PFSK-1 (cell line): ENCODE measurements at regions not wholly inside any gene's neighbourhood (a gene's known extent, or its start where the extent isn't known, plus 50 kb on each side); places are given as distances from the start of the nearest gene placed in this dataset.

ENCODE experiments used
- FOXP2 ChIP-seq: optimal IDR thresholded peaks from 2 replicates; pipeline ENCODE3; 2011; ENCODE audit warnings: borderline replicate concordance, control low read depth, inconsistent platforms; ENCODE audit not compliant: insufficient read depth; ENCODE audit errors: extremely low read length, extremely low read depth
- POLR2AphosphoS5 ChIP-seq: IDR thresholded peaks from 2 replicates; pipeline ENCODE4 v1.6.1; 2012; ENCODE audit warnings: low read depth, mild to moderate bottlenecking, control low read depth, low read length, moderate library complexity
- SIN3A ChIP-seq: IDR thresholded peaks from 2 replicates; pipeline ENCODE4 v1.6.1; 2012; ENCODE audit warnings: mild to moderate bottlenecking, low read length, moderate library complexity, borderline replicate concordance; ENCODE audit not compliant: insufficient read depth
- TAF1 ChIP-seq: IDR thresholded peaks from 2 replicates; pipeline ENCODE4 v1.6.1; 2012; ENCODE audit warnings: low read length, control low read depth, borderline replicate concordance; ENCODE audit not compliant: insufficient read depth
- TF ChIP-seq, protein P1 (sequence below), 2 experiments: IDR thresholded peaks; 2 replicates each; pipeline versions ENCODE4 v1.6.1 to v1.8.0; 2011 to 2012; ENCODE audit warnings: low read depth in 2 of 2, low read length in 2 of 2, control low read depth in 1 of 2, inconsistent platforms in 1 of 2, mild to moderate bottlenecking in 1 of 2, moderate library complexity in 1 of 2; ENCODE audit not compliant: insufficient read depth in 1 of 2

DNA sequence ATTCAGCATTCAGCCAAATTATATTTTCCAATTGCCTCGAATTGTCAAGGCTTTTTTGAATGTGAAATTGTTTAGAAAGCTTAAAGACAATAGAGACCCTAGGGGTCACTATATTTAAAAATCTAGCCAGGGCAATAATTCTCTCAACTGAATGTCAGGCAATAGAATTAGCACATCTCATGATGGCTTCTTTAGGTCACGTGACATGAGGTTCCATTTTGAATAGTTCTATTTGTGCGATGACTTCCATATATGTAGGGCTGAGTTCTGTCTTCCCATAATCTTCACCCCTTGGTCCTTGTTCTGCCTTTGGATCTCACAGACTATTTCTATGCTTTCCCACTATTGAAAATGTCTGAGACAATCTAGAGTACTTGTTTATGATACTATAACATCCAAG lies 527.7 kb upstream of the KIRREL3 start:
- TF ChIP-seq, protein P1, sequence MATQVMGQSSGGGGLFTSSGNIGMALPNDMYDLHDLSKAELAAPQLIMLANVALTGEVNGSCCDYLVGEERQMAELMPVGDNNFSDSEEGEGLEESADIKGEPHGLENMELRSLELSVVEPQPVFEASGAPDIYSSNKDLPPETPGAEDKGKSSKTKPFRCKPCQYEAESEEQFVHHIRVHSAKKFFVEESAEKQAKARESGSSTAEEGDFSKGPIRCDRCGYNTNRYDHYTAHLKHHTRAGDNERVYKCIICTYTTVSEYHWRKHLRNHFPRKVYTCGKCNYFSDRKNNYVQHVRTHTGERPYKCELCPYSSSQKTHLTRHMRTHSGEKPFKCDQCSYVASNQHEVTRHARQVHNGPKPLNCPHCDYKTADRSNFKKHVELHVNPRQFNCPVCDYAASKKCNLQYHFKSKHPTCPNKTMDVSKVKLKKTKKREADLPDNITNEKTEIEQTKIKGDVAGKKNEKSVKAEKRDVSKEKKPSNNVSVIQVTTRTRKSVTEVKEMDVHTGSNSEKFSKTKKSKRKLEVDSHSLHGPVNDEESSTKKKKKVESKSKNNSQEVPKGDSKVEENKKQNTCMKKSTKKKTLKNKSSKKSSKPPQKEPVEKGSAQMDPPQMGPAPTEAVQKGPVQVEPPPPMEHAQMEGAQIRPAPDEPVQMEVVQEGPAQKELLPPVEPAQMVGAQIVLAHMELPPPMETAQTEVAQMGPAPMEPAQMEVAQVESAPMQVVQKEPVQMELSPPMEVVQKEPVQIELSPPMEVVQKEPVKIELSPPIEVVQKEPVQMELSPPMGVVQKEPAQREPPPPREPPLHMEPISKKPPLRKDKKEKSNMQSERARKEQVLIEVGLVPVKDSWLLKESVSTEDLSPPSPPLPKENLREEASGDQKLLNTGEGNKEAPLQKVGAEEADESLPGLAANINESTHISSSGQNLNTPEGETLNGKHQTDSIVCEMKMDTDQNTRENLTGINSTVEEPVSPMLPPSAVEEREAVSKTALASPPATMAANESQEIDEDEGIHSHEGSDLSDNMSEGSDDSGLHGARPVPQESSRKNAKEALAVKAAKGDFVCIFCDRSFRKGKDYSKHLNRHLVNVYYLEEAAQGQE (IDR thresholded peaks at IDR 0.05; ENCODE audit: insufficient read depth in 1 of 2, low read depth in 2 of 2, low read length in 2 of 2) = no peak
- TF ChIP-seq TAF1 (no peak), FOXP2 (no peak)

DNA sequence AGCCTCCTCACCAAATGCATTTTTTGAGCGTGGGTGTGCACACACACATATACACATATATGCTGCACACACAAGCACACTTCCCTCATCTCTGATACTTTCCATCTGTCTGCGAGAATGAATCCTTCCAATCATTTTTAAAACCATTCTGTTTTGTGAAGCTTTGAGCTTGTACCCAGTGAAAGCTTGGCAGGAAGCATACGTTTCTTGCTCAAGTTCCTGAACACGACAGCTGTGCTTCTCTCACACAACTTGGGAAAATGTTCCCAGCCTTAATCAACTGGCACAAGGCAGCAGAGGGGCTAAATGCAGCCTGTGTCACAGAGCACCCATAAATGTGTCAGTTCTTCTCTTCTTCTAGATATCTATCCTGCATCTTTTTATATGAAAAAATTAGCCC lies 524.0 kb upstream of the KIRREL3 start:
- TF ChIP-seq FOXP2 (no peak), TAF1 (no peak), SIN3A (no peak), POLR2AphosphoS5 (no peak)
- TF ChIP-seq, protein P1 (IDR thresholded peaks at IDR 0.05; ENCODE audit: insufficient read depth in 1 of 2, low read depth in 2 of 2, low read length in 2 of 2) = no peak

DNA sequence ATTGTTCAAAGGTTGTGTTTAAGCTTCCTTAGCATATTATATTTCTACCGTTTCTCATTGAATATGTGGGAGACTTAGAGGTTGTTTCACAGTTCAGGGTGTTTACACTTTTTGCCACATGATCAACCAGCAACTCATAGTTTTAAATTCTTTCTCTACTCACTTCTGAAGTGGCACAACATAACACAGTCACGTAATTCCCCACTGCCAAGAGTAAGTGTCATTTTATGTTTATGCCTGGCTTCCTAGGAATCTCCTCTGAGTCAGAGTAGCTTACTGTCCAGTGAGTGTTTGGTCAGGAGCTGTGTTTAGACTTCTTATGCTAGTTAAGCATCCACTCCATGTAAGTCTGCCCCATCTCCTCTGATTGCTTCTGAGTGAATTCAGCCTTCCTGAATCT lies 520.8 kb upstream of the KIRREL3 start:
- TF ChIP-seq, protein P1 (IDR thresholded peaks at IDR 0.05; ENCODE audit: insufficient read depth in 1 of 2, low read depth in 2 of 2, low read length in 2 of 2) = no peak

DNA sequence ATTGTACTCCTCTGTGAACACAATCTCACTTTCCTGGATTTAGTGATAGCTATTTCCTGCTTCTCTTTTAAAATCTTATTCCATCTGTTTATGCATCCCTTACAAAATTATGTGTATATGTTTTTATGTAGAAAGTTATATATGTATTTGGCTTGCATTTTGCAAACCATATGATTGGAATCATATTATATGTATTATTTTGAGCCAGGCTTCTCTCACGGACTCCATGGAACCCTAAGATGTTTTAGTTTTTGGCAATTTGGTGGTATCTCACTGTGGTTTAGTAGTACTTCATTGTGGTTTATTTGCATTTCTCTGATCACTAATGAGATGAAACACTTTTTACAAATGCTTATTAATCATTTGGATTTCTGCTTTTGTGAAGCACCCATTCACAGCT lies 507.3 kb upstream of the KIRREL3 start:
- TF ChIP-seq TAF1 (no peak), SIN3A (no peak), FOXP2 (no peak), POLR2AphosphoS5 (no peak)
- TF ChIP-seq, protein P1 (IDR thresholded peaks at IDR 0.05; ENCODE audit: insufficient read depth in 1 of 2, low read depth in 2 of 2, low read length in 2 of 2) = no peak

DNA sequence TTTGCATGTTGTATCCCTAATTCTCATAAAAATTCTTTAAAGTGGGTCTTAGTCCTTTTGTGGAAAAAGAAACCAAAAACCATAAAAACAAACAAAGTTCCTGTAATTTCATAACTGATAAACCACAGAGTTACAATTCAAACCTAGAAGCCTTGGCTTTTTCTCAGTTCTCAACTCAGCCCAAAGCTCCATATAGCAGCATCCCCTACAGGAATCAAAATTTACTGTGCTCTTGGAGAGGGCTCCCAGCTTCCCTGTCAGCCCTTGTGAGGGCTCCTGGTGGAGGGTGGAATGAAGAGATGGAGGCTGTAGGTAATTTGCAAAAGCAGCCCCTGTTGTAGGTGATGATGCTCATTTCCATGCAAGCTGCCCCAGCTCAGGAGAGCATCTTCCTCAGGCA lies 506.1 kb upstream of the KIRREL3 start:
- no peak for TF ChIP-seq SIN3A
- TF ChIP-seq, protein P1 (IDR thresholded peaks at IDR 0.05; ENCODE audit: insufficient read depth in 1 of 2, low read depth in 2 of 2, low read length in 2 of 2) = no peak
- no peak for TF ChIP-seq FOXP2
- no peak for TF ChIP-seq TAF1
- TF ChIP-seq POLR2AphosphoS5 = no peak
